HepG2 (cell line): ENCODE measurements at regions not wholly inside any gene's neighbourhood (a gene's known extent, or its start where the extent isn't known, plus 50 kb on each side); places are given as distances from the start of the nearest gene placed in this dataset.

Source experiments
- ATAC-seq: fragments of 200-7000 bp; cut with Tn5 transposase; 3 replicates; pipeline ENCODE4 v1.9.1; 2020; ENCODE audit warnings: mild to moderate bottlenecking, moderate library complexity
- BruUV-seq: library from RNA; stranded (reverse); fragments of 400-500 nt; replicated peaks from 2 replicates; lab custom pipeline; 2021; lab: Mats Ljungman, UMichigan
- CTCF ChIA-PET: fragments of 300-600 bp; formaldehyde crosslinking; extraction: SDS; loops from one replicate; lab custom pipeline; 2021; ENCODE audit warnings: low total read pairs, inconsistent platforms, low intra/inter-chr PET ratio; lab: Yijun Ruan, JAX
- POLR2A ChIA-PET: fragments of 350-600 bp; sonication (Branson Sonifier 250); formaldehyde crosslinking; loops from one replicate; lab custom pipeline; 2020; ENCODE audit warnings: antibody characterized with exemption, inconsistent platforms; lab: Yijun Ruan, JAX
- DNase-seq: peaks from one replicate; pipeline ENCODE4 v3.0.0-alpha.2; 2015; ENCODE audit warnings: low spot score
- FAIRE-seq: peaks from 3 replicates; lab custom pipeline; 2011; peaks lifted over from hg19 to GRCh38; lab: Jason Lieb, UNC
- H2AFZ ChIP-seq: one replicate; pipeline ENCODE4 v1.6.1; 2011; ENCODE audit warnings: low read length, inconsistent platforms
- H3K27ac ChIP-seq: fragments of 300-600 bp; 3 replicates; pipeline ENCODE4 v1.8.0; 2011; ENCODE audit warnings: mixed run types, mild to moderate bottlenecking, mixed read lengths, low read length, inconsistent platforms; ENCODE audit not compliant: insufficient read depth; ENCODE audit errors: extremely low read length
- H3K27me3 ChIP-seq, 2 experiments: fragments of 200-600 bp in 1 of 2; 2 replicates in 1 of 2; 3 replicates in 1 of 2; pipeline versions ENCODE4 v1.6.0 to v1.8.0; 2011; ENCODE audit warnings: low read length in 2 of 2, mild to moderate bottlenecking in 2 of 2, moderate library complexity in 2 of 2, inconsistent platforms in 1 of 2; ENCODE audit not compliant: insufficient read depth in 2 of 2, control insufficient read depth in 1 of 2
- H3K36me3 ChIP-seq, 2 experiments: fragments of 200-600 bp in 1 of 2; replicated peaks in 1 of 2; 2 replicates in 1 of 2; 3 replicates in 1 of 2; pipeline versions ENCODE4 v1.5.1 to v1.8.0; 2011; ENCODE audit warnings: low read length in 2 of 2, inconsistent platforms in 1 of 2; ENCODE audit not compliant: insufficient read depth in 2 of 2, control insufficient read depth in 1 of 2
- H3K4me1 ChIP-seq: 2 replicates; pipeline ENCODE4 v1.5.1; 2012; ENCODE audit warnings: low read length, inconsistent platforms; ENCODE audit not compliant: insufficient read depth
- H3K4me2 ChIP-seq: 2 replicates; pipeline ENCODE4 v1.6.0; 2011; ENCODE audit warnings: low read depth, low read length, inconsistent platforms
- H3K4me3 ChIP-seq, 3 experiments: fragments of 200-600 bp in 1 of 3; sonication (generic), shearing (Covaris generic) in 1 of 3; replicated peaks in 1 of 3; 2 replicates each; pipeline ENCODE4 v1.5.1; 2011 to 2016; ENCODE audit warnings: low read length in 3 of 3, inconsistent platforms in 2 of 3, low read depth in 2 of 3, mild to moderate bottlenecking in 2 of 3, control low read depth in 1 of 3, mixed read lengths in 1 of 3; ENCODE audit not compliant: insufficient read depth in 1 of 3
- H3K79me2 ChIP-seq: one replicate; pipeline ENCODE4 v1.6.1; 2011; ENCODE audit warnings: low read length, inconsistent platforms; ENCODE audit not compliant: insufficient read depth
- H3K9ac ChIP-seq: 2 replicates; pipeline ENCODE4 v1.6.0; 2011; ENCODE audit warnings: mild to moderate bottlenecking, low read depth, low read length, inconsistent platforms; ENCODE audit not compliant: insufficient read depth
- H3K9me3 ChIP-seq: 2 replicates; pipeline ENCODE4 v1.5.1; 2012; ENCODE audit warnings: mild to moderate bottlenecking, low read length
- H4K20me1 ChIP-seq: 2 replicates; pipeline ENCODE4 v1.6.0; 2011; ENCODE audit warnings: inconsistent platforms, mild to moderate bottlenecking, low read length, moderate library complexity; ENCODE audit not compliant: insufficient read depth
- ETV5 ChIP-seq: IDR thresholded peaks from 2 replicates; pipeline ENCODE4 v1.6.1; 2018; ENCODE audit warnings: missing biosample characterization, missing genetic modification reagents, inconsistent platforms, borderline replicate concordance
- NR2C2 ChIP-seq: sonication (generic); formaldehyde crosslinking; IDR thresholded peaks from 2 replicates; pipeline ENCODE4 v1.4.0; 2020; ENCODE audit warnings: missing genetic modification reagents, mild to moderate bottlenecking, moderate library complexity, borderline replicate concordance
- SP4 ChIP-seq: sonication (generic); formaldehyde crosslinking; IDR thresholded peaks from 2 replicates; pipeline ENCODE4 v1.8.1; 2023; ENCODE audit warnings: mild to moderate bottlenecking, missing genetic modification reagents
- ZEB1 ChIP-seq: IDR thresholded peaks from 2 replicates; pipeline ENCODE4 v1.6.1; 2012; ENCODE audit warnings: mild to moderate bottlenecking, low read depth, inconsistent platforms; ENCODE audit not compliant: insufficient replicate concordance
- ZMAT3 ChIP-seq: sonication (generic); formaldehyde crosslinking; conservative IDR thresholded peaks from 2 replicates; pipeline ENCODE4 v1.7.0; 2021; ENCODE audit warnings: missing genetic modification reagents
- ZNF354B ChIP-seq: sonication (generic); formaldehyde crosslinking; IDR thresholded peaks from 2 replicates; pipeline ENCODE4 v1.8.0; 2022; ENCODE audit warnings: mild to moderate bottlenecking, missing genetic modification reagents
- ZNF382 ChIP-seq: sonication (generic); formaldehyde crosslinking; IDR thresholded peaks from 2 replicates; pipeline ENCODE4 v1.5.0; 2020; ENCODE audit warnings: missing genetic modification reagents, mild to moderate bottlenecking, borderline replicate concordance
- ZNF563 ChIP-seq: sonication (generic); formaldehyde crosslinking; IDR thresholded peaks from 2 replicates; pipeline ENCODE4 v1.8.0; 2022; ENCODE audit warnings: mild to moderate bottlenecking, moderate library complexity, missing genetic modification reagents
- WGBS: methylation state at CpG from one replicate; pipeline ENCODE4 v1.1.6; 2017; ENCODE audit warnings: low lambda C conversion rate; 5-methylcytosine and 5-hydroxymethylcytosine counted together
- in situ Hi-C: cut with HindIII; loops from 2 replicates; pipeline ENCODE4 v1.10.0; 2017; ENCODE audit warnings: low pct_unique_long_range_greater_than_20kb; ENCODE audit not compliant: extremely low pct_ligation_motif_present
- intact Hi-C: fragments of 100-400 bp; cut with micrococcal nuclease; formaldehyde crosslinking; loops from one replicate; pipeline ENCODE4 v1.10.0; 2022; ENCODE audit not compliant: unreplicated experiment
- TF ChIP-seq, protein P1 (sequence below): sonication (generic); formaldehyde crosslinking; IDR thresholded peaks from 2 replicates; pipeline ENCODE4 v1.5.1; 2020; ENCODE audit warnings: mild to moderate bottlenecking, missing genetic modification reagents, moderate library complexity
- TF ChIP-seq, protein P2 (sequence below): sonication (generic); formaldehyde crosslinking; IDR thresholded peaks from 2 replicates; pipeline ENCODE4 v1.4.0; 2020; ENCODE audit warnings: mild to moderate bottlenecking, missing genetic modification reagents
- TF ChIP-seq, protein P3 (sequence below): sonication (generic); formaldehyde crosslinking; conservative IDR thresholded peaks from 2 replicates; pipeline ENCODE4 v1.4.0; 2020; ENCODE audit warnings: missing genetic modification reagents
- TF ChIP-seq, protein P4 (sequence below): sonication (generic); formaldehyde crosslinking; IDR thresholded peaks from 2 replicates; pipeline ENCODE4 v1.8.1; 2023; ENCODE audit warnings: mild to moderate bottlenecking, missing genetic modification reagents, borderline replicate concordance

GRCh38 chr3:110066206-110066605 lies 728.9 kb upstream of the DPPA4 start:
- ChIA-PET CTCF (no interaction called here), POLR2A (no interaction called here)
- BruUV-seq: no TSS peak
- no peak overlapping the region for H3K9ac ChIP-seq
- H3K27ac ChIP-seq: no peak overlapping the region
- no peak for TF ChIP-seq SP4
- TF ChIP-seq, protein P1, sequence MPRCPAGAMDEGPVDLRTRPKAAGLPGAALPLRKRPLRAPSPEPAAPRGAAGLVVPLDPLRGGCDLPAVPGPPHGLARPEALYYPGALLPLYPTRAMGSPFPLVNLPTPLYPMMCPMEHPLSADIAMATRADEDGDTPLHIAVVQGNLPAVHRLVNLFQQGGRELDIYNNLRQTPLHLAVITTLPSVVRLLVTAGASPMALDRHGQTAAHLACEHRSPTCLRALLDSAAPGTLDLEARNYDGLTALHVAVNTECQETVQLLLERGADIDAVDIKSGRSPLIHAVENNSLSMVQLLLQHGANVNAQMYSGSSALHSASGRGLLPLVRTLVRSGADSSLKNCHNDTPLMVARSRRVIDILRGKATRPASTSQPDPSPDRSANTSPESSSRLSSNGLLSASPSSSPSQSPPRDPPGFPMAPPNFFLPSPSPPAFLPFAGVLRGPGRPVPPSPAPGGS (CRISPR knock-in tag): no peak
- no peak for TF ChIP-seq ZEB1
- TF ChIP-seq, protein P2, sequence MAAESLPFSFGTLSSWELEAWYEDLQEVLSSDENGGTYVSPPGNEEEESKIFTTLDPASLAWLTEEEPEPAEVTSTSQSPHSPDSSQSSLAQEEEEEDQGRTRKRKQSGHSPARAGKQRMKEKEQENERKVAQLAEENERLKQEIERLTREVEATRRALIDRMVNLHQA (CRISPR knock-in tag): no peak
- no peak for TF ChIP-seq NR2C2 (CRISPR knock-in tag)
- no peak for TF ChIP-seq ZMAT3
- no peak for TF ChIP-seq ZNF563
- TF ChIP-seq, protein P3, sequence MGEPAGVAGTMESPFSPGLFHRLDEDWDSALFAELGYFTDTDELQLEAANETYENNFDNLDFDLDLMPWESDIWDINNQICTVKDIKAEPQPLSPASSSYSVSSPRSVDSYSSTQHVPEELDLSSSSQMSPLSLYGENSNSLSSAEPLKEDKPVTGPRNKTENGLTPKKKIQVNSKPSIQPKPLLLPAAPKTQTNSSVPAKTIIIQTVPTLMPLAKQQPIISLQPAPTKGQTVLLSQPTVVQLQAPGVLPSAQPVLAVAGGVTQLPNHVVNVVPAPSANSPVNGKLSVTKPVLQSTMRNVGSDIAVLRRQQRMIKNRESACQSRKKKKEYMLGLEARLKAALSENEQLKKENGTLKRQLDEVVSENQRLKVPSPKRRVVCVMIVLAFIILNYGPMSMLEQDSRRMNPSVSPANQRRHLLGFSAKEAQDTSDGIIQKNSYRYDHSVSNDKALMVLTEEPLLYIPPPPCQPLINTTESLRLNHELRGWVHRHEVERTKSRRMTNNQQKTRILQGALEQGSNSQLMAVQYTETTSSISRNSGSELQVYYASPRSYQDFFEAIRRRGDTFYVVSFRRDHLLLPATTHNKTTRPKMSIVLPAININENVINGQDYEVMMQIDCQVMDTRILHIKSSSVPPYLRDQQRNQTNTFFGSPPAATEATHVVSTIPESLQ (CRISPR knock-in tag): no peak
- no peak for TF ChIP-seq ZNF382 (CRISPR knock-in tag)
- TF ChIP-seq, protein P4, sequence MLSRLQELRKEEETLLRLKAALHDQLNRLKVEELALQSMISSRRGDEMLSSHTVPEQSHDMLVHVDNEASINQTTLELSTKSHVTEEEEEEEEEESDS: no peak
- TF ChIP-seq ZNF354B: no peak
- TF ChIP-seq ETV5 (CRISPR knock-in tag): no peak
- WGBS: 2% methylated on average over 3 of the region's 3 CpGs
- H4K20me1 ChIP-seq: no peaks in the 10 kb centered on the region
- FAIRE-seq (no peak), DNase-seq (no peak), ATAC-seq (no peak)
- no peaks in the 10 kb centered on the region for H3K36me3 ChIP-seq
- intact Hi-C loops (no loop called here), in situ Hi-C loops (no loop called here)
- H3K79me2 ChIP-seq: no peaks in the 10 kb centered on the region
- H3K4me1 ChIP-seq: no peaks in the 10 kb centered on the region
- H2AFZ ChIP-seq: no peak overlapping the region
- H3K4me2 ChIP-seq: no peak overlapping the region
- no peak overlapping the region for H3K4me3 ChIP-seq
- no peaks in the 10 kb centered on the region for H3K27me3 ChIP-seq
- peaks cover 4% of the 10 kb centered on the region; the same call in 1 of the 2 replicates for H3K9me3 ChIP-seq
